IPS DF 4.7 (cell line): ENCODE measurements at regions not wholly inside any gene's neighbourhood (a gene's known extent, or its start where the extent isn't known, plus 50 kb on each side); places are given as distances from the start of the nearest gene placed in this dataset.
"Not testable (repeated sequence)": the region's sequence is repeated elsewhere in the genome, so short reads cannot be mapped to it uniquely, and the experiment has no call there.

ENCODE experiments used
- DNase-seq: peaks from one replicate; pipeline ENCODE4 v3.0.0-alpha.2; 2013; ENCODE audit warnings: low spot score; ENCODE audit errors: extremely low read depth

GRCh38 chr5:159497221-159497620 lies 166.9 kb upstream of the IL12B start:
- DNase-seq, result no peak

DNA sequence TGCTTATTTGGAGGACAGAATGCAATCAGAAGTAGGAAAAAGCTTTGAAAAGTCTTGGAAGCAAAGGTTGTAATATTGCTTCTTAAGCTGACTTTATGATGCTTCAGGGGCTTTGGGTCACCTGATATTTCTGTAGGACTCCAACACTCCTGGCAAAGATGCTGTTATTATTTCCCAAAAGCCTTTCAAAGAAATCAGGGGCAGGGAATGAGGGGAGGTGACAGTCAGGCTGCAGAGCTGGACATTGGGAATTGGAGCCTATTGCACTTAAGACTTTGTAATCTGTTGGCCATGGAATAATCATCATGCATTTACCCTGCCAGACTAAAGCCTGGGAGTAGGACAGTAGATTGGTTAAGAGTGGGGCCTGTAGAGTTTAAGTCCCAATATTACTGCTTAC lies 168.3 kb upstream of the IL12B start:
- no peak for DNase-seq

GRCh38 chr5:159502116-159502515 lies 171.8 kb upstream of the IL12B start:
- DNase-seq, result not testable (repeated sequence)

DNA sequence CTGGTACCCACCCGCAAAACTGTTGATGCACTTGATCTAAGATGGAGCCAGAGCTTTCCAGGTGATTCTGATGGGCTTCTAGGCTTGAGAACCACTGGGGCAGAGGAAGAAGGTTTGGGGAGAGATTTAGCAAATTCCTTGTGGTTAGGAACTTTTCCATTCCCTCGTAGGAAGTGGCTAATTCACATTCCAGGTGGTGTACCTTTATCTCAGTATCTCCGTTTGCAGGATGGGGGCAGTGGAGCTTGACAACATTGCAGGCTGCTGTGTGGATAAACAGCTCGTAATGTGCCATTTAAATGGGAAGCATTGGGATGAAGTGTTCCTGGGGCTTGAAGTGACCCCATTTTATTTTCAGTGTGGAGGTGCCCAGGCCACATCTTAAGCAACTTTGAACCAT lies 172.9 kb upstream of the IL12B start:
- no peak for DNase-seq

- DNase-seq, result no peak
These were observed 174.0 kb upstream of the IL12B start for GRCh38 chr5:159504106-159504856.

DNA sequence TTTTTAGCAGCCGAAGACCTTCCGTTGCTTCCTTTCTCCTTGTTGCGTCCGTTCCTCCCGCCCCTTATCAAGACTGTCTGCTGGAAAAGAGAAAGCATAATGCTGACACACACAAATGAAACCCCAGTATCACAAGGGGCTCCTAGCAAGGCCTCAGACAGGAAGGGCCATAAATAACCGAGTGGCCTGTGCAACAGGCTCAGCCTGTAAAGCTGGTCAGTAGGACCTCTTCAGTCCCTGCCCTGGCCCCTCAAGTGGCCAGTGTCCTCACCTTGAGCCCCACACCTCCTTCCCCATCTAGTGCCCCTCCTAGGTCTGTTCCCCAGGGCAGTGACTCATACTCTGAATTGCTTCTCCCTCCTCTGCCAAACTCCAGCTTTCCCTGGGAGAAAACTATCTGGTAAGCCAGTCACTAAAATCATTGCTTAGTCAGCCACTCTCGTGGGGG lies 174.6 kb upstream of the IL12B start:
- no peak for DNase-seq

DNA sequence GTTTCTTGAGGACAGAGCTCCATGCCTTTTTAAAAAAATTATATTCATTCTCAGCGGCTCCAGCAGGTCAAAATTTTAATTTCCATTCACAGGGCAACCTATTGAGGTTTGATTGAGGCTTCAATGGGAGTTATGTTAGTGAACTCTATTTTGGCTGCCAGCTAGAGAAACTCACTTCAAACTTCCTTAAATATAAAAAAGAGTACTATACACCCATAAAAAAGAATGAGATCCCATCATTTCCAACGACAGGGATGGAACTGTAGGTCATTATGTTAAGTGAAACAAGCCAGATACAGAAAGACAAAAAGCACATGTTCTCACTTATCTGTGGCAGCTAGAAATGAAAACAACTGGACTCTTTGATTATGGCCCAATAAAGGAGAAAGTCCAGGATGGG lies 176.8 kb upstream of the IL12B start:
- DNase-seq, result no peak

GRCh38 chr5:159507661-159508060 lies 177.4 kb upstream of the IL12B start:
- DNase-seq, result no peak

DNA sequence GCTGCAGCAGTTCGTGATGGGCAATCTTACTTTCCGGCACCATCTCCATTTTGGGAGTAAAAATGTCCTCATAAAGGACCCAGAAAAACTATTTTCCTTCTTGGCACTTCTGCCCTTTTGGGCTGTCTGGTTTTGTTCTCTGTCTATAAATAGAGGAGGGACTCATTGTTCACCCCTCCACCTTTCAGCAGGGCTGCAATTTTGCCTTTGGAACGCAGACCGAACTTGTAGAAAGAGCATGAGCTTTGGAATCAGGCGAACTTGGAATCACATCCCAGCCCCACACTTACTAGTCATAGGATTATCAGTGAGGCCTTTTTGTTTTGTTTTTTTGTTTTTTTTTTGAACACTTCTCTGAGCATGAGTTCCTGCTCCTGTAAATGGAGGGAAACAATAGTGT lies 178.1 kb upstream of the IL12B start:
- no peak for DNase-seq

GRCh38 chr5:159509002-159509660 lies 178.8 kb upstream of the IL12B start:
- no peak for DNase-seq

DNA sequence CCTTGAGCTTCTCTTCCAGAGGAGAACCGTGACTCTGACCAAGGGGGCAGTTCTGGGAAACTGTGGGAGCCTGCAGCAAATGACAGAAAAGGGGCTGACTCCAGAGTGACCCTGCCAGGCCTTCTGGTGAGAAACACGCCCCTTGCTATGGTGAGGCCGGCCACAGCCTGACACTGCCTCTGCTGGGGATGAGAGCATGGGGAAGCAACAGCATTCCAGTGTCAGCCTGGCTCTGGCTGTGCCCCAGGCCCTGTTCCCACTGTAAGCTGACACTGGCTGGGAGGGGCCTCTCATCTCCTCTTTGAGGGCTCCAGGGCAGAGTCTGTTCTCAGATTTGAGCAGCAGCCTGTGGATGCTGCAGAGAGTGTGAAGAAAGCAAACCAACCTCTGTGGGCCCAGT lies 180.0 kb upstream of the IL12B start:
- DNase-seq, result peak; percentile 41

- no peak for DNase-seq
These were observed 181.3 kb upstream of the IL12B start for GRCh38 chr5:159511570-159511969.

DNA sequence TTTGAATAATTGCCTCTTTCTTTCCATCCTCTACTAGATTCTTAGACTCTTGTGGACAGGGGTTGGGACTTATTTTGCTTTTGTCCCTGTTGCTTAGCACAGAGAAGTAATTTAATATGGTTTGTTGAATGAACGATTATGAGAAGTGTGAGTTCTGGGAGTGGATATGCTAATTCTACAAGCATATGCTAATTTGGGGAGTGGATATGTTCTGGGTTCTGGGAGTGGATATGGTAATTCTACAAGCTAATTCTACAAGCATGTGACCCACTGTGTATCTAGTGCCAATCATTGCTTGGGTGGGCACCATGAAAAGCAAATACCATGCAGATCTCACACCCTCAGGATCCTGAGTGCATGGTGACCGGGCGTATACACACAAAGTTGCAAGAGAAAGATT lies 181.8 kb upstream of the IL12B start:
- DNase-seq, result no peak

GRCh38 chr5:159514229-159514810 lies 184.0 kb upstream of the IL12B start:
- DNase-seq, result no peak

- DNase-seq, result no peak
These were observed 184.9 kb upstream of the IL12B start for GRCh38 chr5:159515197-159515596.

DNA sequence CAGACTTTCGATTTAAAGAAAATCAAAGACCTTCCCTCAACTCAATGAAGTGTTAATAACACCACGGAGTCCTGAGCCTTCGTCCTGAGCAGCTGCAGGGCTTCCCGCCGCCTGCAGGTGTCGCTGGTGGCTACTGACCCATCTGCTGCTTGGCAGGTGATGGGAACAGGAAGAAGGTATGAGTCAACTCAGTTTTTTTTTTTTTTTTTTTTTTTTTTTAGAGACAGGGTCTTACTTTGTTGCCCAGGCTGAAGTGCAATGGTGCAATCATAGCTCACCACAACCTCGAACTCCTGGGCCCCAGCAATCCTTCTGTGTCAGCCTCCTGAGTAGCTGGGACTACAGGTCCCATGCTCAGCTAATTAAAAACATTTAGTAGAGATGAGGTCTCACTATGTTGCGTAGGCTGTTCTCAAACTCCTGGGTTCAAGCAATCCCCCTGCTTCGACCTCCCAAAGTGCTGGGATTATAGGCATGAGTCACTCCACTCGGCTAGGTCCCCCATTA lies 185.7 kb upstream of the IL12B start:
- peak; percentile 36 for DNase-seq

DNA sequence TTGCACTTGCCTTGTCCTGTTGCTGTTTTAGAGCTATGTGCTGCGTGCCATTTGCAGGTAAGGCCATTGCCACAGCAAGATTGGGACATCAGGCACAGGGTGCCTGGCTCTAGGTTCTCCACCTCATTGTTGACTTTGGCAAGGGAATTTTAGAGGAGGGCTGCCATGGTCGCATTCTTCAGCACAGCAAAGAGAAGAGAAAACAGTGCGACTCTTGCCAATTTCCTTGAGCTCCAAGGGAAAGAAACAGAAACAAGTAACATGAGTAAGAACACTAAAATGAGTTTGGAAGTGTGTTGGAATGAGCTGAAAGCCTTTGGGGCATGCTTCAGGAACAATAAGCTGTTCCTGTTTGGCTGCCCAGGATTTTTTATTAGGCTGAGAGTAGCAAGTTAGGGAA lies 188.1 kb upstream of the IL12B start:
- no peak for DNase-seq

DNA sequence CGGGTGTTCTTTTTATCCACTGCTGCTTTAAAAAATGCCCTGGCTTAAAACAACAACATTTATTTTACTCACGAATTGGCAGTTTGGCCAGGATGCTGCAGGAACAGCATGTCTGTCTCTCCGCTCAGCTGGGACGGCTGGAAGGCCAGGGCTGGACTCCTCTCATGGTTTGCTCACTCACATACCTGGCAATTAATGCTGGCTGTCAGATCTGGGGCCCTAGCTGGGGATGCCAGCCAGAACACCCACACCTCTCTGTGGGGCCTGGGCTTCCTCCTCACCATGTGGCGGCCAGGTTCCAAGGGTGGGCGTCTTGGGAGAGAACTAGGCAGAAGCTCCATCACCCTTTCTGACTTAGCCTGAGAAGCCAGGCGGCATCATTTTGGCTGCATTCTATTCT lies 189.1 kb upstream of the IL12B start:
- DNase-seq, result no peak

DNA sequence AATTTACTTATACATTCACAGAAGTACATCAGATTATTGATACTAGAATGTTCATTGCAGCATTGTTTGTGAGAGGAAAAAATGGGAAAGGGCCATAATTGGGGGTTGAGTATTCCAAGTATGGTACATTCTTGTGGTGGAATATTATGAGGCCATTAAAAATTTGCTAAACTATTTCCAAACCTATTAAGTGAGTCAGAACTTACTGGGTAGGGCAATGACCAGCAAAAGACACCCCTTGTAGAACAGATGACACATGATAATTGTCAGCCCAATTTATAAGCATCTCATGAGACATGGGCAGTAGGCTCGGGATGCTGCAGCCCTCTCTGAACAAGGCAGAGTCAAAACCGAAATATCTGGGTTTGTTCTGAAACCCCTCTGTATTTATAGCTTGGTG lies 192.6 kb upstream of the IL12B start:
- no peak for DNase-seq

DNA sequence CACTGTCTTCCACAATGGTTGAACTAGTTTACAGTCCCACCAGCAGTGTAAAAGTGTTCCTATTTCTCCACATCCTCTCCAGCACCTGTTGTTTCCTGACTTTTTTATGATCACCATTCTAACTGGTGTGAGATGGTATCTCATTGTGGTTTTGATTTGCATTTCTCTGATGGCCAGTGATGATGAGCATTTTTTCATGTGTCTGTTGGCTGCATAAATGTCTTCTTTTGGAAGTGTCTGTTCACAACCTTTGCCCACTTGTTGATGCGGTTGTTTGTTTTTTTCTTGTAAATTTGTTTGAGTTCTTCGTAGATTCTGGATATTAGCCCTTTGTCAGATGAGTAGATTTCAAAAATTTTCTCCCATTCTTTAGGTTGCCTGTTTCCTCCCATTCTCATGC lies 194.0 kb upstream of the IL12B start:
- DNase-seq, result not testable (repeated sequence)

GRCh38 chr5:159525117-159525516 lies 194.8 kb upstream of the IL12B start:
- no peak for DNase-seq

DNA sequence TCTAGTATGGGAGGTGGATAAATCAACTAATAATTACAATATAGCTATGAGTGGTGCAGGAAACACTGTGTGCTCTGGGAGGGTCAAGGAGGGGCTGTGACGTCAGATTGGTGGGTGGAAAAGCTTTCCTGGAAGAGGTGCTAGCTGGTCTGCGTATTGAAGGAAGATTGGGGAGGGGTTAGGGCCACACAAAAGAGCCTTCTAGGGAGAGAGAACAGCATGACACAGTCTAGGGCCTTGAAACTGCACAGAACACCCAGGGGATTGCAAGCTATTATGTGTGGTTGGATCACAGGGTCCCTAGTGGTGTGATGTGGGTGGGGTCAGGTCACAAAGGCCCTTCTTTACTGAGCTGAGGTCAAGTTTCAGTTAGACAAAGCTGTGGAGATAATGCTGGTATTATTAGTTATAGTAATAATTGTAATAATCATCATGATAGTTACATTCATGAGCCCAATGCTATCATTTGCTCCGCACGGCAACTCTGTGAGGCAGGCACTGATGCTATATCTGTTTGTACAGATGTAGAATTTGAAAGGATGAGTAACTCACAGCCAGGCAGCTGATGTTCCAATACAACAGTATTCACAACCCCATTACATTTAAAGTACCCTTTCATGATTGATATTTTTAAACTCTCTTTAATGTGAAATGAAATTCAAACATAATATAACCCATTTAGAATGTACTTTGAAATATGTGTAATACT lies 197.4 kb upstream of the IL12B start:
- no peak for DNase-seq
